Activated CD4-positive, CD25-positive, alpha-beta regulatory T cell treated with anti-CD3 and anti-CD28 coated beads, Interleukin-2, amount 50 U/mL, for 16 hours (primary cell): ENCODE measurements at regions not wholly inside any gene's neighbourhood (a gene's known extent, or its start where the extent isn't known, plus 50 kb on each side); places are given as distances from the start of the nearest gene placed in this dataset.
"Not testable (repeated sequence)": the region's sequence is repeated elsewhere in the genome, so short reads cannot be mapped to it uniquely, and the experiment has no call there.

Experiments
- DNase-seq: peaks from one replicate; pipeline ENCODE4 v3.0.0-alpha.2; 2020; ENCODE audit warnings: low read depth, low spot score

- no peak for DNase-seq
Observed at GRCh38 chr5:82649943-82650342, 371.8 kb upstream of the RPS23 start.

- no peak for DNase-seq
Observed at GRCh38 chr5:82644766-82645165, 366.6 kb upstream of the RPS23 start.

GRCh38 chr5:82644229-82644628 lies 366.1 kb upstream of the RPS23 start:
- no peak for DNase-seq

- no peak for DNase-seq
Observed at GRCh38 chr5:82642313-82642712, 364.2 kb upstream of the RPS23 start.

- DNase-seq, result no peak
Observed at GRCh38 chr5:82641331-82642003, 363.3 kb upstream of the RPS23 start.

GRCh38 chr5:82640916-82641315 lies 362.8 kb upstream of the RPS23 start:
- DNase-seq, result no peak

GRCh38 chr5:82639393-82640144 lies 361.4 kb upstream of the RPS23 start:
- no peak for DNase-seq

- DNase-seq, result no peak
Observed at GRCh38 chr5:82636591-82636990, 358.4 kb upstream of the RPS23 start.

- no peak for DNase-seq
Observed at GRCh38 chr5:82635561-82636288, 357.6 kb upstream of the RPS23 start.

GRCh38 chr5:82628364-82628910 lies 350.3 kb upstream of the RPS23 start:
- DNase-seq, result no peak

- DNase-seq, result not testable (repeated sequence)
Observed at GRCh38 chr5:82626905-82627591, 348.9 kb upstream of the RPS23 start.

GRCh38 chr5:82626012-82626411 lies 347.9 kb upstream of the RPS23 start:
- DNase-seq, result not testable (repeated sequence)

GRCh38 chr5:82624062-82624461 lies 345.9 kb upstream of the RPS23 start:
- DNase-seq, result no peak

- no peak for DNase-seq
Observed at GRCh38 chr5:82622711-82623514, 344.8 kb upstream of the RPS23 start.

GRCh38 chr5:82622205-82622604 lies 344.1 kb upstream of the RPS23 start:
- DNase-seq, result no peak

GRCh38 chr5:82620957-82621600 lies 342.9 kb upstream of the RPS23 start:
- no peak for DNase-seq

- no peak for DNase-seq
Observed at GRCh38 chr5:82619097-82619496, 340.9 kb upstream of the RPS23 start.

- DNase-seq, result no peak
Observed at GRCh38 chr5:82614706-82615105, 336.6 kb upstream of the RPS23 start.

- DNase-seq, result no peak
Observed at GRCh38 chr5:82613891-82614290, 335.7 kb upstream of the RPS23 start.

GRCh38 chr5:82610686-82611085 lies 332.5 kb upstream of the RPS23 start:
- DNase-seq, result no peak
